LNCaP clone FGC (cell line): ENCODE measurements at regions not wholly inside any gene's neighbourhood (a gene's known extent, or its start where the extent isn't known, plus 50 kb on each side); places are given as distances from the start of the nearest gene placed in this dataset.

Experiments used
- DNase-seq: peaks from one replicate; pipeline ENCODE4 v3.0.0-alpha.2; 2011; ENCODE audit warnings: low read depth
- H3K4me3 ChIP-seq: 2 replicates; pipeline ENCODE4 v1.5.1; 2011; ENCODE audit warnings: mild to moderate bottlenecking, low read depth, low read length, control low read depth
- TF ChIP-seq, protein P1 (sequence below): IDR thresholded peaks from 2 replicates; pipeline ENCODE4 v1.5.1; 2012; ENCODE audit warnings: mild to moderate bottlenecking; ENCODE audit not compliant: control insufficient read depth, insufficient read depth; ENCODE audit errors: extremely low read depth

DNA sequence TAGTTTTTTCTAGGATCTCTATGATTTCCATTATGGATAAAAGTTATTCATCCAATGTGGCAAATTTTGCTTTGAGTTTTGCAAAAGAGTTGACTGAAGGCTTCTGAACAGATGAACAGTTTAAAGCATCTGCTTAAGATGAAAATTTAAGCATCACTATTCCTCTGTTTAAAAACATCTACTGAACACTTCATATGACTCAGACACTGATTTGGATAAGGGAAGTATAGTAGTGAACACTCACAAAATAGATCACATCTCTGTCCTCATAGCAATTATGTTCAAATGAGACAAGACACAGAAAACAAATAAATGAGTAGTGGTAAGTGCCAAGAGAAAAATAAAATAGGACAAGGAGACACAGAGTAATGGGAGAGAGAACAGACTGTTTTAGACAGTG is 157.3 kb downstream of the MBL2 start:
- H3K4me3 ChIP-seq, result no peak overlapping the region
- TF ChIP-seq, protein P1, sequence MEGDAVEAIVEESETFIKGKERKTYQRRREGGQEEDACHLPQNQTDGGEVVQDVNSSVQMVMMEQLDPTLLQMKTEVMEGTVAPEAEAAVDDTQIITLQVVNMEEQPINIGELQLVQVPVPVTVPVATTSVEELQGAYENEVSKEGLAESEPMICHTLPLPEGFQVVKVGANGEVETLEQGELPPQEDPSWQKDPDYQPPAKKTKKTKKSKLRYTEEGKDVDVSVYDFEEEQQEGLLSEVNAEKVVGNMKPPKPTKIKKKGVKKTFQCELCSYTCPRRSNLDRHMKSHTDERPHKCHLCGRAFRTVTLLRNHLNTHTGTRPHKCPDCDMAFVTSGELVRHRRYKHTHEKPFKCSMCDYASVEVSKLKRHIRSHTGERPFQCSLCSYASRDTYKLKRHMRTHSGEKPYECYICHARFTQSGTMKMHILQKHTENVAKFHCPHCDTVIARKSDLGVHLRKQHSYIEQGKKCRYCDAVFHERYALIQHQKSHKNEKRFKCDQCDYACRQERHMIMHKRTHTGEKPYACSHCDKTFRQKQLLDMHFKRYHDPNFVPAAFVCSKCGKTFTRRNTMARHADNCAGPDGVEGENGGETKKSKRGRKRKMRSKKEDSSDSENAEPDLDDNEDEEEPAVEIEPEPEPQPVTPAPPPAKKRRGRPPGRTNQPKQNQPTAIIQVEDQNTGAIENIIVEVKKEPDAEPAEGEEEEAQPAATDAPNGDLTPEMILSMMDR, result no peak

DNA sequence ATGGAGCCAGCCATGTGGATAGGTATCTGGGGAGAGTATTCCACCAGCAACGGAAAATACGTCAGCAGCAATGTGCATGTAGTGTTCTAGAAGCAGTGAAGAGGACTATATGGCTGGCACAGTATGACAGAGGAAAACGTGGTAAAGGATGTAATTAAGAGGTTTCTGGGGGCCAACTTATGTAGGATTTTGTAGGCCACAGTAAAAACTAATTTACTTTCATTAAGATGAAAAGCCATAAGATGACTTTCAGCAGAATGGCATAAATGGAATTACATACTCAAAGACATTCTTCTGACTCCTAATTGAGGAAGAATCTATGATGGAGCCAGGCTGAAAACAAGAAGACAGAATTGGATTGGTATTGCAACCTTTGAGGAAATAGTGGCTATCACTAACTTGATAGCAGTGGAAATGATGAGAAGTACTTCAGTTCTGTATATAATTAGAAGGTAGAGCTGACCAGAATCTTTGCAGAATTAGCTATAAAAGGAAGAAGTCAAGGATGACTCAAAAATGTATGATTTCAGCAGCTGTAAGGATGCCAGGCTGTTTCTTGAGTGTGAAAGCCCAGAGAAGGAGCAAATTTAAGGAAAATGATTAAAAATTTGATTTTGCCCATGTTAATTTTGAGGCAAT is 156.7 kb downstream of the MBL2 start:
- no peak for DNase-seq
- TF ChIP-seq, protein P1, result no peak
- H3K4me3 ChIP-seq, result no peak overlapping the region

More for the DNA sequence above, 157.3 kb downstream of the MBL2 start:
- DNase-seq, result no peak

DNA sequence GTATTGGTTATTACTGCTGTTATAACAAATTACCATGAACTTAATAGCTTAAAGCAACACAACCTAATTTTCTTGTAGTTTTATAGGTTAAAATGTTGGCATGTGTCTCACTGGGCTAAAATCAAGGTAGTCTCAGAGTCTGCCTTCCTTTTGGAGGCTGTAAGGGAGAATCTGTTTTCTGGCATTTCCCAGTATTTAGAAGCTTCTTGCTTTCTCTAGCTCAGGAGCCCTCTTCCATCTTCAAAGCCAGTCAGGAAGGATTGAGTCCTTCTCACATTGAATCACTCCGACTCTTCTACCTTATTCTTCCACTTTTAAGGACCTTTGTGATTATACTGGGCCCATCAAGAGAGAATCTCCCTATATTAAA is 156.2 kb downstream of the MBL2 start:
- TF ChIP-seq, protein P1, result no peak
- H3K4me3 ChIP-seq, result no peak overlapping the region
- no peak for DNase-seq

DNA sequence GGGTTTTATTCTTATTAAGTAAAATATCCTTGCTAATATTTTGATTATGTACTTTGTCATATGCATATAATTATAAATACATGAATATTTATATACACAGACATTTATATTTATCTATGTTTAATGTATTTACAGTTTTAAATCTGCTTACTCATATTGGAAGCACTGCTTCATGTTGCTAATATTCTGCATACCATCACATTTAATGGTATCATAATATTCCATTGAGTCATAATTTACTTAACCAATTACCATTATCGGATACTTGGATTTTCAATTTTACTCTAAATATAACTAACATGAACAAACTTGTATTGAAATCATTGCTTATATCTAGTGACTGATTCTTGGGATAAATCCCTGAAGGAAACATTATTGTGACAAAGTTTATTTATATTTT is 155.2 kb downstream of the MBL2 start:
- TF ChIP-seq, protein P1, result no peak
- no peak for DNase-seq
- no peak overlapping the region for H3K4me3 ChIP-seq

DNA sequence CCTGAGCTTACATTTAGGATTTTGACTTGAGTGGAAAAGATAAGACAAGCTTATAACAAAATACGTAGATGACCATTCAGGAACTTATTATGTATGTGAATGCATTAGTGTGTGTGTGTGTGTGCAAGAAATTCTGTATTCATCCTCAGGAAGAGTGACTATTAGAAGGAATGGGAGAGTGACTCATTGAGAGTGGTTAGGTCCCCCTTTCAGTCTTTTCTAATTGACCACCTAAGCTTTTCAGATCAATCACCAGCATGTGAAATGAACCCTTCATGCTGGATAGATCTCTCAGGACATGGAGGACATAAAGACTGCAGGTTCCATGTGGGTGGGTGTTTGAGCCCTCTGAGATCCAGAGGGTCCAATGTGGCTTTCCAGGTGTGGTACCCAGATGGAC is 153.5 kb downstream of the MBL2 start:
- no peak overlapping the region for H3K4me3 ChIP-seq
- TF ChIP-seq, protein P1, result no peak
- no peak for DNase-seq

DNA sequence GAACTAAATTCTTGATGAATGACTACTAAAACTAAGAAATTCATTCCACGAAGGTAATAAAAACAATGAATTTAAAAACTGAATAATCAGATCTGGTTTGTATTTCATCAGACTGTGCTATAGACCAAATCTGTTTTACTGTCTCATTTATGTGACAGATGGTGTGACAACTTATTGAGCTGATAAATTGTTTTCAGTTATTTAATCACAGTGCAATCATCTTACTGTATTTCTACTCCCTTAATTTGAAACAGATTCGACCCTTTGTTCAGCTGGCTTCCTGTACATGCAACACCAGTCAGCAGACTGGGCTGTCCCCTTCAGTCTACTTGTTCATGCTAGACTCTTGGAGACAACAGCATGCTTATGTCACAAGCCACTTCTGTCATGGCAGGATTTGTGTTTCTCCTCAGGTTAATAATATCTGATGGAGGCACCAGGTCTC is 150.9 kb downstream of the MBL2 start:
- DNase-seq, result no peak
- TF ChIP-seq, protein P1, result no peak
- no peak overlapping the region for H3K4me3 ChIP-seq

DNA sequence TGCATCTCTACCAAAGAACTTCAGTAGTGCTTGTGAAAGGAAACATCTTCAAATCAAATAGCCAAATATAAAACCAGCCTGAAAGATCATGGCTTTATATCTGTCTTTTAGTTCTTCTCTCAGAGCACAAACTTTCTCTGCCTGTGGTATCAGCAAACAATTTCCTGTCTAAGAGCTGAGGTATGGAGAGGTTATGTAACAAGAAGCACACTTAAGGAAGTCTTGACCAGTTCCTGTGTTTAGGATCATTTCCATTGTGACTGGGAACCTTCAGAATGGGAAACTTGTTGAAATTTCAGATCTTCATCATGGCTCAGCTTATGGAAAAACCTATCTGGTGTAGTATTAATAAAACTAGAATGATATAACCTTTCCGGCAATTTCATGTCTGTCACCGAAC is 148.8 kb downstream of the MBL2 start:
- DNase-seq, result no peak
- no peak overlapping the region for H3K4me3 ChIP-seq
- TF ChIP-seq, protein P1, result no peak
